HEK293T (cell line): ENCODE measurements at regions not wholly inside any gene's neighbourhood (a gene's known extent, or its start where the extent isn't known, plus 50 kb on each side); places are given as distances from the start of the nearest gene placed in this dataset.

Source experiments
- FOXA1 ChIP-seq: fragments of 450-650 bp; IDR thresholded peaks from 2 replicates; pipeline ENCODE4 v1.6.1; 2016; ENCODE audit warnings: mild to moderate bottlenecking
- FOXK2 ChIP-seq: fragments of 450-650 bp; IDR thresholded peaks from 2 replicates; pipeline ENCODE4 v1.6.1; 2016; ENCODE audit warnings: mild to moderate bottlenecking
- FOXM1 ChIP-seq: fragments of 450-650 bp; IDR thresholded peaks from 2 replicates; pipeline ENCODE4 v1.6.1; 2017; ENCODE audit warnings: mild to moderate bottlenecking, borderline replicate concordance
- L3MBTL2 ChIP-seq: fragments of 450-650 bp; conservative IDR thresholded peaks from 2 replicates; pipeline ENCODE4 v1.6.1; 2016; ENCODE audit warnings: mild to moderate bottlenecking
- NFRKB ChIP-seq: fragments of 450-650 bp; IDR thresholded peaks from 2 replicates; pipeline ENCODE4 v1.6.1; 2016; ENCODE audit warnings: mild to moderate bottlenecking, moderate library complexity
- SP1 ChIP-seq: fragments of 450-650 bp; IDR thresholded peaks from 2 replicates; pipeline ENCODE4 v1.6.1; 2017

DNA sequence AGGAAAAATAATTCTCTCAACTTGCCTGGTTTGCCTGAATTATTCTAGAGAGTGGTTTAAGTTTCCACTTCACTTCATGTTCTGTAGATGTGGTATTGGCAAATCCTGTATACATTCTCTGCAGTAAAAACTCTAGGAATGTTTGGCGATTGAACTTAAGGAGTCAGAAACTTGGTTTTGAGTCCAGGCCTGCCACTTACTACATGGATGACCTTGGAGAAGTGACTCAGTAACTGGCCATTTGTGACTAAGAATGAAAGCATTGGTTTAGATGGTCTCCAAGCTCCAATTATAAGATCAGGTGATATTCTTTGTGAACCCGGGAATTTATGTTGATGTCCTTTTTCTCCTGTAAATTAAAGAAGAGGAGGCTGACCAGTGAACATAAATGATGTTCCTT is 233.8 kb downstream of the GAS1 start:
- TF ChIP-seq FOXM1, result no peak
- no peak for TF ChIP-seq SP1
- TF ChIP-seq L3MBTL2, result no peak
- no peak for TF ChIP-seq FOXK2
- no peak for TF ChIP-seq NFRKB
- TF ChIP-seq FOXA1, result no peak
